ENCODE measurements at regions not wholly inside any gene's neighbourhood (a gene's known extent, or its start where the extent isn't known, plus 50 kb on each side); places are given as distances from the start of the nearest gene placed in this dataset.

- Histone ChIP-seq H3K9me3 (ENCODE audit: control insufficient read depth, insufficient read depth, low read depth, low read length) (no peaks in the 10 kb centered on the region), H3K4me1 (ENCODE audit: control insufficient read depth, insufficient read depth, low read length) (no peaks in the 10 kb centered on the region), H3K27ac (ENCODE audit: low read length) (no peak overlapping the region), H3K4me3 (ENCODE audit: low read depth in 2 of 2, low read length in 2 of 2) (no peak overlapping the region), H3K36me3 (ENCODE audit: control insufficient read depth, insufficient read depth, low read length) (no peaks in the 10 kb centered on the region), H3K27me3 (ENCODE audit: control insufficient read depth, insufficient read depth, low read length) (no peaks in the 10 kb centered on the region)
- ChIA-PET POLR2A (no interaction called here), CTCF (no interaction called here)
- ATAC-seq = no peak
- BruUV-seq (replicated peaks) = no TSS peak
- intact Hi-C loops (cut with micrococcal nuclease; ENCODE audit: unreplicated experiment) = no loop called here
- DNase-seq (ENCODE audit: low read depth, low spot score) = no peak
- TF ChIP-seq, protein P1, sequence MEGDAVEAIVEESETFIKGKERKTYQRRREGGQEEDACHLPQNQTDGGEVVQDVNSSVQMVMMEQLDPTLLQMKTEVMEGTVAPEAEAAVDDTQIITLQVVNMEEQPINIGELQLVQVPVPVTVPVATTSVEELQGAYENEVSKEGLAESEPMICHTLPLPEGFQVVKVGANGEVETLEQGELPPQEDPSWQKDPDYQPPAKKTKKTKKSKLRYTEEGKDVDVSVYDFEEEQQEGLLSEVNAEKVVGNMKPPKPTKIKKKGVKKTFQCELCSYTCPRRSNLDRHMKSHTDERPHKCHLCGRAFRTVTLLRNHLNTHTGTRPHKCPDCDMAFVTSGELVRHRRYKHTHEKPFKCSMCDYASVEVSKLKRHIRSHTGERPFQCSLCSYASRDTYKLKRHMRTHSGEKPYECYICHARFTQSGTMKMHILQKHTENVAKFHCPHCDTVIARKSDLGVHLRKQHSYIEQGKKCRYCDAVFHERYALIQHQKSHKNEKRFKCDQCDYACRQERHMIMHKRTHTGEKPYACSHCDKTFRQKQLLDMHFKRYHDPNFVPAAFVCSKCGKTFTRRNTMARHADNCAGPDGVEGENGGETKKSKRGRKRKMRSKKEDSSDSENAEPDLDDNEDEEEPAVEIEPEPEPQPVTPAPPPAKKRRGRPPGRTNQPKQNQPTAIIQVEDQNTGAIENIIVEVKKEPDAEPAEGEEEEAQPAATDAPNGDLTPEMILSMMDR (IDR thresholded peaks at IDR 0.05) = no peak
- TF ChIP-seq TCF7L2 (IDR thresholded peaks at IDR 0.05; ENCODE audit: low read depth, low read length) (no peak), POLR2AphosphoS5 (IDR thresholded peaks at IDR 0.05; ENCODE audit: low read depth, low read length) (no peak), SIN3A (IDR thresholded peaks at IDR 0.05; ENCODE audit: borderline replicate concordance, insufficient read depth, low read depth, low read length) (no peak)
- TF ChIP-seq, protein P2, sequence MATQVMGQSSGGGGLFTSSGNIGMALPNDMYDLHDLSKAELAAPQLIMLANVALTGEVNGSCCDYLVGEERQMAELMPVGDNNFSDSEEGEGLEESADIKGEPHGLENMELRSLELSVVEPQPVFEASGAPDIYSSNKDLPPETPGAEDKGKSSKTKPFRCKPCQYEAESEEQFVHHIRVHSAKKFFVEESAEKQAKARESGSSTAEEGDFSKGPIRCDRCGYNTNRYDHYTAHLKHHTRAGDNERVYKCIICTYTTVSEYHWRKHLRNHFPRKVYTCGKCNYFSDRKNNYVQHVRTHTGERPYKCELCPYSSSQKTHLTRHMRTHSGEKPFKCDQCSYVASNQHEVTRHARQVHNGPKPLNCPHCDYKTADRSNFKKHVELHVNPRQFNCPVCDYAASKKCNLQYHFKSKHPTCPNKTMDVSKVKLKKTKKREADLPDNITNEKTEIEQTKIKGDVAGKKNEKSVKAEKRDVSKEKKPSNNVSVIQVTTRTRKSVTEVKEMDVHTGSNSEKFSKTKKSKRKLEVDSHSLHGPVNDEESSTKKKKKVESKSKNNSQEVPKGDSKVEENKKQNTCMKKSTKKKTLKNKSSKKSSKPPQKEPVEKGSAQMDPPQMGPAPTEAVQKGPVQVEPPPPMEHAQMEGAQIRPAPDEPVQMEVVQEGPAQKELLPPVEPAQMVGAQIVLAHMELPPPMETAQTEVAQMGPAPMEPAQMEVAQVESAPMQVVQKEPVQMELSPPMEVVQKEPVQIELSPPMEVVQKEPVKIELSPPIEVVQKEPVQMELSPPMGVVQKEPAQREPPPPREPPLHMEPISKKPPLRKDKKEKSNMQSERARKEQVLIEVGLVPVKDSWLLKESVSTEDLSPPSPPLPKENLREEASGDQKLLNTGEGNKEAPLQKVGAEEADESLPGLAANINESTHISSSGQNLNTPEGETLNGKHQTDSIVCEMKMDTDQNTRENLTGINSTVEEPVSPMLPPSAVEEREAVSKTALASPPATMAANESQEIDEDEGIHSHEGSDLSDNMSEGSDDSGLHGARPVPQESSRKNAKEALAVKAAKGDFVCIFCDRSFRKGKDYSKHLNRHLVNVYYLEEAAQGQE (IDR thresholded peaks at IDR 0.05; ENCODE audit: insufficient read depth in 1 of 2, low read depth in 2 of 2, low read length in 1 of 2) = no peak
- in situ Hi-C loops (cut with HindIII; ENCODE audit: low pct_unique_long_range_greater_than_20kb, low sequenced_read_pairs) = no loop called here
Measured at GRCh38 chr6:43878127-43878634, 108.2 kb downstream of the VEGFA start.

DNA sequence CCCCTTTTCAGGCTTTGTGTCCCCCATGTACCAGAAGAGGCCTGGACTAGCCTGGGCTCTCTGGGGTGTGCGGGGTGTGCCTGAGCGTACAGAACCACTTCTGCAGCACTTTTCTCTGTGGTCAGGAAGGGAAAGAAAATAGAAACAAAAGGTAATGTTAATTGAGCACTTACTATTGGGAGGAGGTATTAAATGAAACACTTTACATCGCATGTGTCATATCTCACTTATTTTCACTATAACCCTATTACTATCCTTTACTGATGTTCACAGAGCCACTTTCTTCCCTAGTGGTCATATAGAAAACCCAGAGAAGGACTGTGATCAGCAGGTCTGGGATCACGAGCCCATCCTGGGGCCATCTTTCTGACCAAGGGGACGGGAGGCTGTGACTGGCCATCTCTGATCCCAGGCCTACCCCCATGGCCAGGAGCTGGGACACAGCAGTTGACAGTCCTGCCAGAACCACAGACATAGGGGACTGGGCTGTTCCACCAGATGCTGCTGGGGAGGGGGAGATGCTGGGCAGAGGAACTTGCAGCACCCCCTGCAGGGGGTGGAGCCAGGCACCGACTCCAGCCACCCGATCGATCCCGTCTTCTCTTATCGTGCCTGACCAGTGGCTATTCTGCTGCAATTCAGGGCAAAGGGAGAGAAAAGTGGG lies 107.6 kb downstream of the VEGFA start:
- Histone ChIP-seq H3K36me3 (ENCODE audit: control insufficient read depth, insufficient read depth, low read length) (no peaks in the 10 kb centered on the region), H3K27me3 (ENCODE audit: control insufficient read depth, insufficient read depth, low read length) (no peaks in the 10 kb centered on the region), H3K9me3 (ENCODE audit: control insufficient read depth, insufficient read depth, low read depth, low read length) (no peaks in the 10 kb centered on the region), H3K4me1 (ENCODE audit: control insufficient read depth, insufficient read depth, low read length) (no peaks in the 10 kb centered on the region), H3K27ac (ENCODE audit: low read length) (no peak overlapping the region), H3K4me3 (ENCODE audit: low read depth in 2 of 2, low read length in 2 of 2) (no peak overlapping the region)
- ChIA-PET POLR2A (no interaction called here), CTCF (no interaction called here)
- BruUV-seq (replicated peaks) = no TSS peak
- intact Hi-C loops (cut with micrococcal nuclease; ENCODE audit: unreplicated experiment) = no loop called here
- in situ Hi-C loops (cut with HindIII; ENCODE audit: low pct_unique_long_range_greater_than_20kb, low sequenced_read_pairs) = no loop called here
- DNase-seq (ENCODE audit: low read depth, low spot score) = no peak
- TF ChIP-seq SIN3A (IDR thresholded peaks at IDR 0.05; ENCODE audit: borderline replicate concordance, insufficient read depth, low read depth, low read length) (no peak), POLR2AphosphoS5 (IDR thresholded peaks at IDR 0.05; ENCODE audit: low read depth, low read length) (no peak), TCF7L2 (IDR thresholded peaks at IDR 0.05; ENCODE audit: low read depth, low read length) (no peak)
- TF ChIP-seq, protein P2 (IDR thresholded peaks at IDR 0.05; ENCODE audit: insufficient read depth in 1 of 2, low read depth in 2 of 2, low read length in 1 of 2) = no peak
- TF ChIP-seq, protein P1 (IDR thresholded peaks at IDR 0.05) = no peak
- no peak for ATAC-seq

Data from Panc1 (cell line).